ENCODE measurements at regions not wholly inside any gene's neighbourhood (a gene's known extent, or its start where the extent isn't known, plus 50 kb on each side); places are given as distances from the start of the nearest gene placed in this dataset.

GRCh38 chr3:177308286-177308685 lies 111.0 kb upstream of the TBL1XR1 start:
- H3K27ac ChIP-seq = no peak overlapping the region
- H3K4me3 ChIP-seq = no peak overlapping the region
- DNase-seq (ENCODE audit: low read depth, low spot score) = no peak
- H3K9me3 ChIP-seq (ENCODE audit: low read depth, low read length) = peaks cover 3% of the 10 kb centered on the region
- no peaks in the 10 kb centered on the region for H3K36me3 ChIP-seq (ENCODE audit: insufficient read depth, low read length)
- no peak overlapping the region for H3K9ac ChIP-seq (ENCODE audit: insufficient read length)
- TF ChIP-seq EZH2 (IDR thresholded peaks at IDR 0.05) = no peak
- no peak for TF ChIP-seq POLR2AphosphoS5 (IDR thresholded peaks at IDR 0.05; ENCODE audit: borderline replicate concordance, low read depth, low read length)
- no peak for TF ChIP-seq FOXP2 (optimal IDR thresholded peaks at IDR 0.05; ENCODE audit: control extremely low read depth, extremely low read length, insufficient read depth)

GRCh38 chr3:177308911-177309310 lies 111.6 kb upstream of the TBL1XR1 start:
- Histone ChIP-seq H3K9me3 (ENCODE audit: low read depth, low read length) (peaks cover 3% of the 10 kb centered on the region), H3K27ac (no peak overlapping the region), H3K9ac (ENCODE audit: insufficient read length) (no peak overlapping the region), H3K4me3 (no peak overlapping the region), H3K36me3 (ENCODE audit: insufficient read depth, low read length) (no peaks in the 10 kb centered on the region)
- TF ChIP-seq FOXP2 (optimal IDR thresholded peaks at IDR 0.05; ENCODE audit: control extremely low read depth, extremely low read length, insufficient read depth) = no peak
- no peak for TF ChIP-seq EZH2 (IDR thresholded peaks at IDR 0.05)
- TF ChIP-seq POLR2AphosphoS5 (IDR thresholded peaks at IDR 0.05; ENCODE audit: borderline replicate concordance, low read depth, low read length) = no peak
- DNase-seq (ENCODE audit: low read depth, low spot score) = no peak

GRCh38 chr3:177312491-177312890 lies 115.2 kb upstream of the TBL1XR1 start:
- Histone ChIP-seq H3K9ac (ENCODE audit: insufficient read length) (no peak overlapping the region), H3K27ac (no peak overlapping the region), H3K9me3 (ENCODE audit: low read depth, low read length) (peaks cover 6% of the 10 kb centered on the region), H3K4me3 (no peak overlapping the region), H3K36me3 (ENCODE audit: insufficient read depth, low read length) (no peaks in the 10 kb centered on the region)
- DNase-seq (ENCODE audit: low read depth, low spot score) = no peak
- TF ChIP-seq POLR2AphosphoS5 (IDR thresholded peaks at IDR 0.05; ENCODE audit: borderline replicate concordance, low read depth, low read length) = no peak
- no peak for TF ChIP-seq FOXP2 (optimal IDR thresholded peaks at IDR 0.05; ENCODE audit: control extremely low read depth, extremely low read length, insufficient read depth)
- no peak for TF ChIP-seq EZH2 (IDR thresholded peaks at IDR 0.05)

GRCh38 chr3:177314897-177315296 lies 117.6 kb upstream of the TBL1XR1 start:
- peaks cover 6% of the 10 kb centered on the region for H3K9me3 ChIP-seq (ENCODE audit: low read depth, low read length)
- TF ChIP-seq POLR2AphosphoS5 (IDR thresholded peaks at IDR 0.05; ENCODE audit: borderline replicate concordance, low read depth, low read length) = no peak
- TF ChIP-seq EZH2 (IDR thresholded peaks at IDR 0.05) = no peak
- no peak for TF ChIP-seq FOXP2 (optimal IDR thresholded peaks at IDR 0.05; ENCODE audit: control extremely low read depth, extremely low read length, insufficient read depth)

GRCh38 chr3:177317247-177317646 lies 120.0 kb upstream of the TBL1XR1 start:
- no peaks in the 10 kb centered on the region for H3K36me3 ChIP-seq (ENCODE audit: insufficient read depth, low read length)
- no peak overlapping the region for H3K27ac ChIP-seq
- H3K4me3 ChIP-seq = no peak overlapping the region
- DNase-seq (ENCODE audit: low read depth, low spot score) = no peak
- H3K9ac ChIP-seq (ENCODE audit: insufficient read length) = no peak overlapping the region
- peaks cover 3% of the 10 kb centered on the region; the same call in 1 of the 2 replicates for H3K9me3 ChIP-seq (ENCODE audit: low read depth, low read length)
- TF ChIP-seq POLR2AphosphoS5 (IDR thresholded peaks at IDR 0.05; ENCODE audit: borderline replicate concordance, low read depth, low read length) = no peak
- no peak for TF ChIP-seq FOXP2 (optimal IDR thresholded peaks at IDR 0.05; ENCODE audit: control extremely low read depth, extremely low read length, insufficient read depth)
- no peak for TF ChIP-seq EZH2 (IDR thresholded peaks at IDR 0.05)

More at GRCh38 chr3:177314897-177315296, 117.6 kb upstream of the TBL1XR1 start:
- Histone ChIP-seq H3K36me3 (ENCODE audit: insufficient read depth, low read length) (no peaks in the 10 kb centered on the region), H3K4me3 (no peak overlapping the region), H3K9ac (ENCODE audit: insufficient read length) (no peak overlapping the region), H3K27ac (no peak overlapping the region)
- no peak for DNase-seq (ENCODE audit: low read depth, low spot score)

GRCh38 chr3:177318559-177318958 lies 121.3 kb upstream of the TBL1XR1 start:
- Histone ChIP-seq H3K4me3 (no peak overlapping the region), H3K27ac (no peak overlapping the region), H3K36me3 (ENCODE audit: insufficient read depth, low read length) (no peaks in the 10 kb centered on the region), H3K9me3 (ENCODE audit: low read depth, low read length) (peaks cover 3% of the 10 kb centered on the region; the same call in 1 of the 2 replicates), H3K9ac (ENCODE audit: insufficient read length) (no peak overlapping the region)
- DNase-seq (ENCODE audit: low read depth, low spot score) = no peak
- no peak for TF ChIP-seq FOXP2 (optimal IDR thresholded peaks at IDR 0.05; ENCODE audit: control extremely low read depth, extremely low read length, insufficient read depth)

GRCh38 chr3:177320765-177321247 lies 123.5 kb upstream of the TBL1XR1 start:
- Histone ChIP-seq H3K27ac (peak overlapping the region; percentile 96), H3K4me3 (peak overlapping the region; percentile 57), H3K36me3 (ENCODE audit: insufficient read depth, low read length) (no peaks in the 10 kb centered on the region), H3K9ac (ENCODE audit: insufficient read length) (peak overlapping the region; percentile 27), H3K9me3 (ENCODE audit: low read depth, low read length) (peaks cover 3% of the 10 kb centered on the region; the same call in 1 of the 2 replicates)
- peak; percentile 78 for DNase-seq (ENCODE audit: low read depth, low spot score)
- peak; percentile 84 for TF ChIP-seq FOXP2 (optimal IDR thresholded peaks at IDR 0.05; ENCODE audit: control extremely low read depth, extremely low read length, insufficient read depth)
- TF ChIP-seq POLR2AphosphoS5 (IDR thresholded peaks at IDR 0.05; ENCODE audit: borderline replicate concordance, low read depth, low read length) = peak; percentile 44; the same call in 1 of the 2 replicates
- no peak for TF ChIP-seq EZH2 (IDR thresholded peaks at IDR 0.05)

- no peak for DNase-seq (ENCODE audit: low read depth, low spot score)
- H3K27ac ChIP-seq = peak overlapping the region; percentile 96
- TF ChIP-seq EZH2 (IDR thresholded peaks at IDR 0.05) (no peak), POLR2AphosphoS5 (IDR thresholded peaks at IDR 0.05; ENCODE audit: borderline replicate concordance, low read depth, low read length) (no peak), FOXP2 (optimal IDR thresholded peaks at IDR 0.05; ENCODE audit: control extremely low read depth, extremely low read length, insufficient read depth) (no peak)
- H3K36me3 ChIP-seq (ENCODE audit: insufficient read depth, low read length) = no peaks in the 10 kb centered on the region
- peak overlapping the region; percentile 57 for H3K4me3 ChIP-seq
- peak overlapping the region; percentile 27 for H3K9ac ChIP-seq (ENCODE audit: insufficient read length)
- H3K9me3 ChIP-seq (ENCODE audit: low read depth, low read length) = peaks cover 3% of the 10 kb centered on the region; the same call in 1 of the 2 replicates
Observed at GRCh38 chr3:177321819-177322218, 124.5 kb upstream of the TBL1XR1 start.

GRCh38 chr3:177322881-177323280 lies 125.6 kb upstream of the TBL1XR1 start:
- Histone ChIP-seq H3K9me3 (ENCODE audit: low read depth, low read length) (no peaks in the 10 kb centered on the region), H3K9ac (ENCODE audit: insufficient read length) (no peak overlapping the region), H3K27ac (no peak overlapping the region), H3K36me3 (ENCODE audit: insufficient read depth, low read length) (no peaks in the 10 kb centered on the region), H3K4me3 (no peak overlapping the region)
- TF ChIP-seq EZH2 (IDR thresholded peaks at IDR 0.05) (no peak), FOXP2 (optimal IDR thresholded peaks at IDR 0.05; ENCODE audit: control extremely low read depth, extremely low read length, insufficient read depth) (no peak), POLR2AphosphoS5 (IDR thresholded peaks at IDR 0.05; ENCODE audit: borderline replicate concordance, low read depth, low read length) (no peak)
- DNase-seq (ENCODE audit: low read depth, low spot score) = no peak

Data from SK-N-MC (cell line).